Nephron (organoid): ENCODE measurements at regions not wholly inside any gene's neighbourhood (a gene's known extent, or its start where the extent isn't known, plus 50 kb on each side); places are given as distances from the start of the nearest gene placed in this dataset.

Experiments used
- H3K27ac Mint-ChIP-seq, 3 experiments: 2 replicates each; pipeline ENCODE4 v1.8.0; 2020; ENCODE audit warnings: mixed read lengths in 3 of 3, mild to moderate bottlenecking in 2 of 3, moderate library complexity in 1 of 3
- H3K27me3 Mint-ChIP-seq: 2 replicates; pipeline ENCODE4 v1.8.0; 2021; ENCODE audit warnings: low read depth, mild to moderate bottlenecking, moderate library complexity, mixed read lengths
- H3K36me3 Mint-ChIP-seq: 2 replicates; pipeline ENCODE4 v1.8.0; 2020; ENCODE audit warnings: low read depth, mixed read lengths
- H3K4me1 Mint-ChIP-seq: 2 replicates; pipeline ENCODE4 v1.8.0; 2020; ENCODE audit warnings: mixed read lengths
- H3K4me3 Mint-ChIP-seq, 3 experiments: 2 replicates each; pipeline ENCODE4 v1.8.0; 2020; ENCODE audit warnings: mild to moderate bottlenecking in 3 of 3, mixed read lengths in 3 of 3, moderate library complexity in 2 of 3
- H3K9me3 Mint-ChIP-seq: 2 replicates; pipeline ENCODE4 v1.8.0; 2020; ENCODE audit warnings: mixed read lengths
- CTCF ChIP-seq, 3 experiments: fragments of 200-600 bp; sonication (generic); IDR thresholded peaks; one replicate each; pipeline ENCODE4 v1.5.0; 2021; ENCODE audit warnings: antibody characterized with exemption in 3 of 3; ENCODE audit not compliant: unreplicated experiment in 3 of 3

DNA sequence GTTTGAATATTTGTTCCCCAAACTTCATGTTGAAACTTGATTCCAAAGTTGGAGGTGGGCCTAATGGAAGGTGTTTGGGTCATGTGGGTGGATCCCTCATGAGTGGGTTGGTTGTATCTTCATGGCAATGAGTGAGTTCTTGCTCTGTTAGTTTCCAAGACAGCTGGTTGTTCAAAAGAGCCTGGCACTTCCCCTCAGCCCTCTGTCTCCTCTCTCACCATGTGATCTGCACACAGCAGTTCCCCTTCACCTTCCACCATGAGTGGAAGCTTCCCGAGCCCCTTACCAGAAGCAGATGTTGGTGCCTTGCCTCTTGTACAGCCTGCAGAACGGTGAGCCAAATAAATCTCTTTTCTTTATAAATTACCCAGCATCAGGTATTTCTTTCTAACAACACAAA is 327.1 kb upstream of the SLCO3A1 start:
- peaks cover 18% of the 10 kb centered on the region for H3K27me3 Mint-ChIP-seq
- H3K4me3 Mint-ChIP-seq = no peak overlapping the region
- no peak overlapping the region for H3K27ac Mint-ChIP-seq
- H3K4me1 Mint-ChIP-seq = peaks cover 29% of the 10 kb centered on the region
- TF ChIP-seq CTCF (IDR thresholded peaks at IDR 0.05; ENCODE audit: unreplicated experiment in 3 of 3) = no peak
- peaks cover 3% of the 10 kb centered on the region for H3K9me3 Mint-ChIP-seq
- no peaks in the 10 kb centered on the region for H3K36me3 Mint-ChIP-seq

GRCh38 chr15:91528801-91529200 is 324.7 kb upstream of the SLCO3A1 start:
- peaks cover 29% of the 10 kb centered on the region for H3K4me1 Mint-ChIP-seq
- H3K27ac Mint-ChIP-seq = no peak overlapping the region
- H3K27me3 Mint-ChIP-seq = peaks cover 18% of the 10 kb centered on the region
- TF ChIP-seq CTCF (IDR thresholded peaks at IDR 0.05; ENCODE audit: unreplicated experiment in 3 of 3) = no peak
- H3K36me3 Mint-ChIP-seq = no peaks in the 10 kb centered on the region
- peaks cover 3% of the 10 kb centered on the region for H3K9me3 Mint-ChIP-seq
- no peak overlapping the region for H3K4me3 Mint-ChIP-seq

DNA sequence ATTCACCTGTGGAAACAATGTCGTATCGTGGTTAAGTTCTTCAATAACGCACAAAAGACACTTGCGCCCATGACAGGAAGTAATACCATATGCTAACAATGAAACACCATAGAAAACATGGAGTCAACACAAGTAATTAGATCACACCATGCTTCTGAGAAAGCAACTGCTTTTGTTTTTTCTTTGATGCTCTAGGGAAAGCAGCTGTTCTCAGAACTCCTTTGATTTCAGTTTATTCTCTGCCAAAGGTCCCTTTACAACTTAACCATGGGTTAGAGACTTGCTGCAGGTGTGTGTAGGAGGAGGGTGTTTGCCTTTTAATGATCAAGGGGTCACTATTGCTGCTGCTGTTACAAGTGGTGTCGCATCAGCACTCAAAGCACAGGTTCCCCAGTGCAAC is 324.0 kb upstream of the SLCO3A1 start:
- H3K27me3 Mint-ChIP-seq = peaks cover 18% of the 10 kb centered on the region
- no peaks in the 10 kb centered on the region for H3K36me3 Mint-ChIP-seq
- peaks cover 29% of the 10 kb centered on the region for H3K4me1 Mint-ChIP-seq
- no peak for TF ChIP-seq CTCF (IDR thresholded peaks at IDR 0.05; ENCODE audit: unreplicated experiment in 3 of 3)
- H3K9me3 Mint-ChIP-seq = peaks cover 3% of the 10 kb centered on the region
- H3K27ac Mint-ChIP-seq = no peak overlapping the region
- H3K4me3 Mint-ChIP-seq = no peak overlapping the region

DNA sequence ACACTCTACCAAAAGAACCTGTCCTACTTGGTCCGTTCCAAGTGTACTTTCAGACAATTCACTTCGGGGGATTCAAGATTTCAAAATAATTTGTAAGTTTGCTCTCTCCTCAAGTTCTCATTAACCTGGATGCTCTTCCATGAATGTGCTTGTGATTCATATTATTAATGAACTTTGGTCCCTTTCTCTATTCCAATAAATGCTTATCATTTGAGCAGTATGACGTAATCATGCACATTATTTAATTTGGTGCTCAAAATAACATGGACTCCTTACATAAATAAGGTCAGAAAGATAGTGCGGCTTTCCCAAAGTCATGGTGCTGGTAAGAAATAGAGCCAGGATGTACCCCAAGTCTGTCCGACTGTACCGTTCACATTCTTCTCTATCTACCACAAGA is 323.2 kb upstream of the SLCO3A1 start:
- peaks cover 29% of the 10 kb centered on the region for H3K4me1 Mint-ChIP-seq
- no peak overlapping the region for H3K4me3 Mint-ChIP-seq
- H3K27ac Mint-ChIP-seq = no peak overlapping the region
- H3K27me3 Mint-ChIP-seq = peaks cover 18% of the 10 kb centered on the region
- H3K36me3 Mint-ChIP-seq = no peaks in the 10 kb centered on the region
- no peak for TF ChIP-seq CTCF (IDR thresholded peaks at IDR 0.05; ENCODE audit: unreplicated experiment in 3 of 3)
- H3K9me3 Mint-ChIP-seq = peaks cover 3% of the 10 kb centered on the region

DNA sequence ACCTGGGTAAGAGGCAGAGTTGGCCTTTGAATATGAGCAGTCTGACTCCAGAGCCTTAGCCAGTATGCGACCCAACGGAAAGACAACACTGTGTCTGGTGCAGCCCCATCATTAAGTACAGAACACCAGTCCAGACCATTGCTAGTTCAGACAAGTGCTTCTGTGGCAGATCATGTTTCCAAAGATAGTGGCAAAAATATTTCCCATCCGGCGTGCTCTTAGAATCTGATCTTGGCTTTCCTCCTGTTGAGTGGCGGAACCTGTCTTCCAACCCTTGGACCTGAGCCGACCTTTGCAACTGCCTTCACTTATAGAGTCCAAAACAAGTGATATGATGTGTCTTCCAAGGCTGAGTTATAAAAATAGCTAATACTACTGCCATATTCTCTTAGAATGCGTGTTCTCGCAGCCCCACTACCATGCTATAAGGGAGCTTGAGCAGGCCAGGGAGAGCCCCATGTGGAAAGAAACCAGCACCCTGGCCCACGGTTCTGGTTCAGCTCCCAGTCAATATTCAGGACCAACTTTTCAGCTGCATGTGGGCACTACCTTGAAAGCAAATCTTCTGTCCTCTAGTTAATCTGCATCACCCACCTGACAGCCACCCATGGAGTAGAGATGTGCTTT is 322.4 kb upstream of the SLCO3A1 start:
- Mint-ChIP-seq H3K4me3 (no peak overlapping the region), H3K4me1 (peaks cover 36% of the 10 kb centered on the region), H3K36me3 (no peaks in the 10 kb centered on the region), H3K27ac (no peak overlapping the region), H3K27me3 (peaks cover 18% of the 10 kb centered on the region), H3K9me3 (peaks cover 3% of the 10 kb centered on the region)
- TF ChIP-seq CTCF (IDR thresholded peaks at IDR 0.05; ENCODE audit: unreplicated experiment in 3 of 3) = no peak

- Mint-ChIP-seq H3K9me3 (no peaks in the 10 kb centered on the region), H3K36me3 (no peaks in the 10 kb centered on the region), H3K4me1 (peaks cover 61% of the 10 kb centered on the region), H3K27me3 (peaks cover 2% of the 10 kb centered on the region), H3K27ac (no peak overlapping the region), H3K4me3 (no peak overlapping the region)
- TF ChIP-seq CTCF (IDR thresholded peaks at IDR 0.05; ENCODE audit: unreplicated experiment in 3 of 3) = no peak
Measured at GRCh38 chr15:91534235-91534634, 319.3 kb upstream of the SLCO3A1 start.
